HUES48 (cell line): ENCODE measurements at regions not wholly inside any gene's neighbourhood (a gene's known extent, or its start where the extent isn't known, plus 50 kb on each side); places are given as distances from the start of the nearest gene placed in this dataset.

Experiments
- H3K27ac ChIP-seq: one replicate; pipeline ENCODE4 v1.7.0; 2013; ENCODE audit warnings: low read depth, low read length, inconsistent platforms
- H3K27me3 ChIP-seq: 2 replicates; pipeline ENCODE4 v1.6.1; 2013; ENCODE audit warnings: mild to moderate bottlenecking, low read length; ENCODE audit not compliant: control insufficient read depth, insufficient read depth
- H3K36me3 ChIP-seq: 2 replicates; pipeline ENCODE4 v1.6.1; 2013; ENCODE audit warnings: low read length; ENCODE audit not compliant: control insufficient read depth, insufficient read depth
- H3K4me1 ChIP-seq: 2 replicates; pipeline ENCODE4 v1.6.1; 2013; ENCODE audit warnings: mild to moderate bottlenecking, low read length; ENCODE audit not compliant: control insufficient read depth, insufficient read depth
- H3K4me3 ChIP-seq: 2 replicates; pipeline ENCODE4 v1.5.1; 2013; ENCODE audit warnings: mild to moderate bottlenecking, low read depth, low read length
- H3K9ac ChIP-seq: 2 replicates; pipeline ENCODE4 v1.6.1; 2013; ENCODE audit warnings: mild to moderate bottlenecking, low read depth, low read length, moderate library complexity
- H3K9me3 ChIP-seq: 2 replicates; pipeline ENCODE4 v1.6.1; 2013; ENCODE audit warnings: low read length; ENCODE audit not compliant: control insufficient read depth, insufficient read depth

DNA sequence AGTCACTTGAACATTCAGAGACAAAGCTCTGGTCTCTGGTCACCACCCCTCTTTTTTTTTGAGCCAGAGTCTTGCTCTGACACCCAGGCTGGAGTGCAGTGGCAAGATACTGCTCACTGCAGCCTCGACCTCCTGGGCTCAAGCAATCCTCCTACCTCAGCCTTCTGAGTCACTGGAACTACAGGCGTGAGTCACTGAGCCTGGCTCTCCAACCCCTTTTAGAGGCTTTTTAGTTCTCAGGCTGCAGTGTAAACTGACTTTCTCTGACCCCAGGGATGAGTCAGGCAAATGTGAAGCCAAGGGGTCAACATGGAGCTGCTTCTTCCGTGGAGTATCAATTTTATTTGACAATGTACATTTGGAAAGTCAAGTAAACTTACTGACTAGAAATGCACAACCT lies 229.2 kb downstream of the PTTG2 start:
- Histone ChIP-seq H3K4me1 (no peaks in the 10 kb centered on the region), H3K27ac (no peak overlapping the region), H3K27me3 (no peaks in the 10 kb centered on the region), H3K36me3 (no peaks in the 10 kb centered on the region), H3K9me3 (no peaks in the 10 kb centered on the region), H3K4me3 (no peak overlapping the region), H3K9ac (no peak overlapping the region)

DNA sequence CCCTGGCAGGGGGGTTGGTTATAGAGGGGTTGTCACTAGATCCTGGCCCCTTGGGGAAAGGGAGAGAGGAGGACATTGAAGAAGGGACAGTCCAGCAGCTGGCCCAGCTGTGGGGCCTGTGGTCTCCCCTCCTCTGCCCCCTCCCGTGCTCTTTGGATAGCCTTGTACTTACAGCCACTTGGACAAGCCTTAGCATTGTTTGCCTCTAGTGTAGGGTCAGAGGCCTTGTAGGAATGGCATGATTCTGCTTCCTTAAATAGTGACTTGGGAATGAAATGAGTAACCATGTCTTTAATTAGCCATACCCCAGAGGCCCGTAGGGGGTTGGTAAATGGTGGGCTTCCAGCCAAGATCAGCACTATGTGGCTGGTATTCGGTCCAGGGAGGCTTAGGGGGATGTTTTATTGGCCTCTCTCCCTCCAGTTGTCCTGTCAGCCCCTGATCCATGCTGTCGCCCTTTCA lies 230.6 kb downstream of the PTTG2 start:
- Histone ChIP-seq H3K4me1 (no peaks in the 10 kb centered on the region), H3K27me3 (no peaks in the 10 kb centered on the region), H3K9ac (no peak overlapping the region), H3K27ac (no peak overlapping the region), H3K9me3 (no peaks in the 10 kb centered on the region), H3K36me3 (no peaks in the 10 kb centered on the region), H3K4me3 (no peak overlapping the region)

DNA sequence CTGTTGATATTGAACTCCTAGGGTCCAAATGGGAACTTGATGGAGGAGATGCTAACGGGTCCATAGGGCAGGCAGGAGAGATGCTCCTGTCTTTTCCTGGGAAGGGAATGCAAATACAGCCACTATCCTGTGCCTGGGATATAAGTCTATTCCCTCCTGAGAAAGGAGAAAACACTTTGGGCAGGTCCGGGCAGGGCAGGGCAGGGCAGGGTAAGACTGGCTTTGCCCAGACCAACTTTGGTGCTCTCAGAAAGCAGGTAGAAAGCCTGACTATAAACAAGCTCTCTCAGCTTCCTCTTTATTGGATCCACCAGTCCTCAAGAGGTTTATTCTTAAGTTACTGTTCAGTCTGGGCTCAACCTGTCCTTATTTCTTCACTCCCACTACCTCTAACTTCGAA lies 232.3 kb downstream of the PTTG2 start:
- H3K4me3 ChIP-seq, result no peak overlapping the region
- H3K27ac ChIP-seq, result no peak overlapping the region
- no peak overlapping the region for H3K9ac ChIP-seq
- no peaks in the 10 kb centered on the region for H3K36me3 ChIP-seq
- H3K9me3 ChIP-seq, result no peaks in the 10 kb centered on the region
- no peaks in the 10 kb centered on the region for H3K27me3 ChIP-seq
- H3K4me1 ChIP-seq, result no peaks in the 10 kb centered on the region

DNA sequence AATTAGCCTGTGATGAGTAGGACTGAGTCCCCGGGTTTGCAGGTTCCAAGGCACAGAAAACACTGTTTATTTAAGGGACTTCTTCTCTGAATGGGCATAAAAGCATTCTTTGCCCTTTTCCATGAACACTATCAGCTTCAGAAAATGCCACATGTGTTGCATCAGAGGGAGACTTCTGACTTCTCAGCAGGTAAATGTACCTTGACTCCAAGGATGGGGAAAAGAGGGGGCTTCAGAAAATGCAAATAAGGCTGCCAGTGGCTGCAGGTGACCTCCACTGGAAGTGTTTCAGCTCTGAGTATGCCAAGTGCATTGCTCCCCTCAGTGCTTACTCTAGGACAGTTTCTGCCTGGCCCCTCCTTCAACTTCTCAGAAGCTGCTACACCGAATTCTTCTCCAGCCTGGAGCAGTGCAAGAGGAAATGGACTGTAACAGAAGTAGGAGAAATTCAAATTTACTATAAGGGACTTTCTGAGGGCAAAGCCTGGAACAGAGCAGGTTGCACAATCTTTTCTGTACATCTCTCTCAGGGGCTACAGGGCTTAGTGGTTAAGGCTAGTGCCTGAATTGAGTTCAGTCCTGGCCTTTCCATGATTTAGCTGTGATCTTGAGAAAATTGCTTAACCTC lies 233.2 kb downstream of the PTTG2 start:
- no peaks in the 10 kb centered on the region for H3K9me3 ChIP-seq
- no peak overlapping the region for H3K4me3 ChIP-seq
- no peaks in the 10 kb centered on the region for H3K27me3 ChIP-seq
- H3K9ac ChIP-seq, result no peak overlapping the region
- H3K36me3 ChIP-seq, result no peaks in the 10 kb centered on the region
- no peaks in the 10 kb centered on the region for H3K4me1 ChIP-seq
- no peak overlapping the region for H3K27ac ChIP-seq

DNA sequence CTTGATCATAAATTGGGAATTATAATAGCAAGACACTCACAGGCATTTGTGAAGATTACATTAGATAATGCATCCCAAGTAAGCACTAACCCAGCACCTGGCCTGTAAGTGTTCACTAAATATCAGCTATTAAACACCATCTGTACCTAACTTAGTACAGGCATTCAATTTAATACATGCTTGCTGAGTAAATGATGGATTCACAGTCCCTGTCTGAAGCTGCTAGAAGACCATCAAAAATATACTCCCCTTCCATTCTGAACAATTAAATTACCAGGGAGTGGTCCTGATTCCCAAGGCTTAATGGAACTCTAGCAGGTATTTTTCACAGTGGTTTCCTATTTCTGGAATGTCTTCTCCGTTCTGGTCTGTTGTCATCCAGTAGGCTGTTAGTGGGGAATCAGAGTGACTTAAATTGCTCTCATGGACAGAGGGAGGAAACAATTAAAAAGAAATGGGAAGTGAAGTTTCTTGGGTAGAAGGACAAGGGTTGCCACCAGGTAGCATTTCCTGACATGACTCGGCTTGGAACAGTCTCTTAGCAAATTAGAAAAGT lies 233.9 kb downstream of the PTTG2 start:
- Histone ChIP-seq H3K36me3 (no peaks in the 10 kb centered on the region), H3K27ac (no peak overlapping the region), H3K9me3 (no peaks in the 10 kb centered on the region), H3K4me1 (no peaks in the 10 kb centered on the region), H3K27me3 (no peaks in the 10 kb centered on the region), H3K4me3 (no peak overlapping the region), H3K9ac (no peak overlapping the region)

DNA sequence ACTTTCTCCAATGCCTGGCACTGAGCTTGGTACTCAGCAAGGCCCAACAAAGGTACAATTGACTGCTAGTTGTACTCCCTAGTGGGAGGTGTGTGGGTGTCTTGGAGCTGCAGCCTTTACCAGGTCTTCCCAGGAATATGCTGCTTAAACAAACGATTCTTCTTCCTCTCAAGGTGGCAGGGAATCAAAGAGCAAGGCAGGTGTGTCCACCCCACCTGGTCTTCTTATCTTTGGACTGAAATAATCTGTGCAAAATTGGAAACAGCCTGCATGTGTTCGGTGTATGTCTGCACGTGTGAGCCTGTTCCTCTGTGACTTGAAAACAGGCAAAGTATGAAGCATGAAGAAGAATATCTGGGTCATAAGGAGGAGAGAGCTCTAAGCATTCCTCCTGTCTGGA lies 235.3 kb downstream of the PTTG2 start:
- no peak overlapping the region for H3K4me3 ChIP-seq
- no peak overlapping the region for H3K9ac ChIP-seq
- H3K27ac ChIP-seq, result no peak overlapping the region
- H3K27me3 ChIP-seq, result no peaks in the 10 kb centered on the region
- H3K9me3 ChIP-seq, result no peaks in the 10 kb centered on the region
- H3K4me1 ChIP-seq, result no peaks in the 10 kb centered on the region
- no peaks in the 10 kb centered on the region for H3K36me3 ChIP-seq

DNA sequence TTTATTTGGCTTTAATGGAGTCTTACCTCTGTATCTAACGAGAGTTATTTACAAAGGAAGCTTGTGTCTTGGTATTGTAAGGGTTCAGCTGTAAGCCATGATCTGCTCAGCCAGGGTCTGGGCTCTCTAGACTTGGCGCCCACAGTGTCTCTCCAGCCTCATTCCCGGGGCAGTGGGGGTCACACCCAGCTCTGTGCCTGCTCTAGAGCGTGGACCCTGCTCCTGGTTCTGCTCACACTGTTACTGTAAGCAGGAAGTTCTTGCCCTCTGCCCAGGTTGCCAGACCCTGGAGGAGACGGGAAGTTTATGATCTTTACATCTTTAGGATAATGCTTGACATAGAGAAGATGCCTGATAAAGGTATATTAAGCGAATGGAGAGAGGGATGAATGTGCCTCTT lies 235.7 kb downstream of the PTTG2 start:
- Histone ChIP-seq H3K4me1 (no peaks in the 10 kb centered on the region), H3K4me3 (no peak overlapping the region), H3K27ac (no peak overlapping the region), H3K36me3 (no peaks in the 10 kb centered on the region), H3K9me3 (no peaks in the 10 kb centered on the region), H3K27me3 (no peaks in the 10 kb centered on the region), H3K9ac (no peak overlapping the region)

DNA sequence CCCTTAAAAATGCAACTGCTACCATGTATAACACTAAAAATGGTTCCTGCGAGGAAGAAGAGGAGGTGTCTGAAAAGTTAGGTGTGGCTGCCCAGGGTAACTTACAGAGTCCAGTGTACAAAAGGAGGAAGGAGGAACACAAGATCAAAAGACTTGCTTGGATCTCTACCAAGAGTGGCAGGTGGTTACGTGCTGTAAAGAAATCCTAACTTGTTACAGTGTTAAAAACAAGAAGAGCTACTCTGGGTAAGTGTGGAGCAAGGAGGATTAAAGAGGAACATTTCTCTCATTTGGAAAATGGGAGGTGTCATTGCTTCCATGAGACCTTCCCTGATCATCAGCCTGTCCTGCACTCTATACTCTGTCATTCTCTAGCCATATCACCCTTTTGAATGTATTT lies 242.0 kb downstream of the PTTG2 start:
- Histone ChIP-seq H3K9ac (no peak overlapping the region), H3K4me1 (no peaks in the 10 kb centered on the region), H3K27ac (no peak overlapping the region), H3K36me3 (no peaks in the 10 kb centered on the region), H3K9me3 (no peaks in the 10 kb centered on the region), H3K27me3 (no peaks in the 10 kb centered on the region), H3K4me3 (no peak overlapping the region)

DNA sequence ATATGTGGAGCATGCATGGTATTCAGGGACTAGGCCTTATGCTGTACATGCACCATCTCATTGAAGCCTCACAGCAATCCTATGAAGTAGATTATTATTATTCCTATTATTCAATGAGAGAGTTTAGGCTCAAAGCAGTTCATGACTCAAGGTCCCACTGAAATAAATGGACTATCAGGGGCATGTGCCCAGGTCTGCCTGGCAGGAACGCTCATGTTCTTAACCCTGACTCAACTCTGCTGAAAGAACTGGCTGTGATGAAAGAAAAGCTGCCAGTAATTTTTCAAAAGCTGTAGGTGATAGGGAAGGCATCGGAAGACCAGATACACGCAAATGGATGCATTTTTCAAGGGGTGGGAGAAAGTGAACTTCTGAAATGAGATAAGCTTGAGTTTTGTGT lies 243.4 kb downstream of the PTTG2 start:
- no peaks in the 10 kb centered on the region for H3K27me3 ChIP-seq
- H3K9ac ChIP-seq, result no peak overlapping the region
- H3K27ac ChIP-seq, result no peak overlapping the region
- no peaks in the 10 kb centered on the region for H3K4me1 ChIP-seq
- H3K36me3 ChIP-seq, result no peaks in the 10 kb centered on the region
- no peaks in the 10 kb centered on the region for H3K9me3 ChIP-seq
- no peak overlapping the region for H3K4me3 ChIP-seq

DNA sequence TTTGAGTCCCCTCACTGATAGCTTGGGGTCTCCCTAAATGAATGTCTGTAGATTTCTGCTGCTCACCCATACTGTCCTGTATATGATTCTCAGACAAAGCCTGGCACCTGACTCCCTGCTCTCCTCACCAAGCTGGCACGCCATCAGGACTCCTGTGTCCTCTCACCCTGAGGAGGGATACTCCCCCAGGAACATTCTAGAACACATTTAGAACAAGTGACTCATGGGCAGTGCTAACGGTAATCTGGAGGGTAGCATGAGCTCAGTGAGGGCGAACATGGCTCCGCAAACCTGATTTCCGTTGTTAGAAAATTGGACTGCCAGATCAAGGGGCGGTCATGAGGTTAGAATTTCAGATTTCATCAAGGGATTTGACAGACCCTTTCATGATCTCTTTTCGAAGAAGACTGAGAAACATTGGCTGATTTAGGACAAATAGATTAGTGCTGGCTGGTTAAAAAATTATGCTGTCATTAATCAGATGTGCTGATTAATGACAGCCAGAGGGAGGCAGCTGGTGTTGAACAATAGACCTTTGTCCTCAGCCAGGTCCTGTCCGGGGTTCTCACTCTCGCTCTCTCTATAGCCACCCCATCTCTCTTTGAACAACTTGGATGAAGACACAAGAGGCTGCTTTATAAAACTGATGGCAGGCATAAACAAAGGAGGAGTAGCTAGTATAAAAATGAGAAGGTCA lies 244.3 kb downstream of the PTTG2 start:
- Histone ChIP-seq H3K4me3 (no peak overlapping the region), H3K9ac (no peak overlapping the region), H3K36me3 (no peaks in the 10 kb centered on the region), H3K9me3 (no peaks in the 10 kb centered on the region), H3K27ac (no peak overlapping the region), H3K27me3 (no peaks in the 10 kb centered on the region), H3K4me1 (no peaks in the 10 kb centered on the region)

DNA sequence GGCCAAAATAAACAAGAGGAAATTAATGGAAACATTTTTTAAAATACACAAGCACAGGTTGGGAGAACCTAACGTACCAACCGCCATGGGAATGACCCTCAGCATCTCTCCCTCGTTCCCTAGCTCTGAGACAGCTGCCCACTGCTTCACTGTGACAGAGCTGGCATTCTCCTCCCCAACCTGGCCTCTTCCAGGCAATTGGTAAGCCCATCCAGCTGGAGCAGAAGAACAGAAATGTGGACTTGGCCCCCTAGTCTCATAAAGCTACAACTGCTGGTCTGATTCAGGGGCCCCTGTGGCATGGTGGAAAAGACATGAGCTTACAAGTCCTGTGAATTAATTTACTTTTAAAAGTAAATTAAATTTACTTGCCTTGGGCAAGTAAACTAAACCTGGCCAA lies 245.1 kb downstream of the PTTG2 start:
- H3K27ac ChIP-seq, result no peak overlapping the region

More for the DNA sequence above, 245.1 kb downstream of the PTTG2 start:
- Histone ChIP-seq H3K9ac (no peak overlapping the region), H3K27me3 (no peaks in the 10 kb centered on the region), H3K4me3 (no peak overlapping the region), H3K36me3 (no peaks in the 10 kb centered on the region), H3K9me3 (no peaks in the 10 kb centered on the region), H3K4me1 (no peaks in the 10 kb centered on the region)
